GM12878 (cell line): ENCODE measurements at regions not wholly inside any gene's neighbourhood (a gene's known extent, or its start where the extent isn't known, plus 50 kb on each side); places are given as distances from the start of the nearest gene placed in this dataset.
A peak's percentile ranks its signal among the peaks of the same experiment; 100 is the strongest.

Experiments used
- ATAC-seq: fragments of 200-7000 bp; cut with Tn5 transposase; 3 replicates; pipeline ENCODE4 v1.9.1; 2020; ENCODE audit warnings: mild to moderate bottlenecking, moderate library complexity
- BruUV-seq: library from RNA; stranded (reverse); fragments of 400-500 nt; replicated peaks from 2 replicates; lab custom pipeline; 2021; lab: Mats Ljungman, UMichigan
- CTCF ChIA-PET: fragments of 300-600 bp; sonication (Branson Sonifier 250); formaldehyde crosslinking; extraction: SDS; loops from one replicate; lab custom pipeline; 2021; ENCODE audit warnings: inconsistent platforms; lab: Yijun Ruan, JAX
- POLR2A ChIA-PET: fragments of 350-600 bp; formaldehyde crosslinking; extraction: SDS; loops from one replicate; lab custom pipeline; 2021; ENCODE audit warnings: inconsistent platforms; lab: Charles Lee
- RAD21 ChIA-PET: fragments of 300-600 bp; sonication (Branson Sonifier 250); formaldehyde crosslinking; loops from one replicate; lab custom pipeline; 2023; ENCODE audit warnings: antibody characterized with exemption; ENCODE audit not compliant: unreplicated experiment; lab: Charles Lee
- SMC1A ChIA-PET: fragments of 300-600 bp; sonication (Branson Sonifier 250); formaldehyde crosslinking; loops from one replicate; lab custom pipeline; 2023; ENCODE audit not compliant: unreplicated experiment, uncharacterized antibody; lab: Charles Lee
- DNase-seq: peaks from one replicate; pipeline ENCODE4 v3.0.0-alpha.2; 2011; ENCODE audit warnings: low read depth, low spot score
- FAIRE-seq: peaks from 3 replicates; lab custom pipeline; 2011; peaks lifted over from hg19 to GRCh38; lab: Jason Lieb, UNC
- H2AFZ ChIP-seq: 2 replicates; pipeline ENCODE4 v1.6.0; 2011; ENCODE audit warnings: low read depth, low read length, control low read depth; ENCODE audit not compliant: control insufficient read depth
- H3K27ac ChIP-seq: 2 replicates; pipeline ENCODE4 v1.5.1; 2011; ENCODE audit warnings: control low read depth; ENCODE audit not compliant: control insufficient read depth, insufficient read depth
- H3K27me3 ChIP-seq, 2 experiments: replicated peaks in 1 of 2; 2 replicates each; pipeline versions ENCODE4 v1.6.0 to v1.6.1; 2011; ENCODE audit warnings: low read length in 1 of 2; ENCODE audit not compliant: control insufficient read depth in 2 of 2, insufficient read depth in 2 of 2
- H3K36me3 ChIP-seq, 2 experiments: 2 replicates each; pipeline ENCODE4 v1.5.1; 2011; ENCODE audit warnings: low read length in 1 of 2; ENCODE audit not compliant: control insufficient read depth in 2 of 2, insufficient read depth in 2 of 2
- H3K4me1 ChIP-seq: 2 replicates; pipeline ENCODE4 v1.6.1; 2011; ENCODE audit warnings: mild to moderate bottlenecking, low read length, moderate library complexity, mixed read lengths; ENCODE audit not compliant: control insufficient read depth, insufficient read depth
- H3K4me2 ChIP-seq: 2 replicates; pipeline ENCODE4 v1.6.0; 2011; ENCODE audit warnings: control low read depth; ENCODE audit not compliant: control insufficient read depth, insufficient read depth
- H3K4me3 ChIP-seq: fragments of 200-600 bp; sonication (generic); 2 replicates; pipeline ENCODE4 v1.5.1; 2016
- H3K79me2 ChIP-seq: 2 replicates; pipeline ENCODE4 v1.6.0; 2011; ENCODE audit warnings: low read length; ENCODE audit not compliant: control insufficient read depth, insufficient read depth
- H3K9ac ChIP-seq: 2 replicates; pipeline ENCODE4 v1.8.0; 2011; ENCODE audit warnings: low read length, control low read depth, mixed read lengths; ENCODE audit not compliant: control insufficient read depth, insufficient read depth
- H3K9me3 ChIP-seq: replicated peaks from 3 replicates; pipeline ENCODE4 v1.5.1; 2011; ENCODE audit warnings: mild to moderate bottlenecking, low read length; ENCODE audit not compliant: control insufficient read depth, insufficient read depth
- H4K20me1 ChIP-seq: 2 replicates; pipeline ENCODE4 v1.6.0; 2011; ENCODE audit not compliant: control insufficient read depth, insufficient read depth
- CBFB ChIP-seq: IDR thresholded peaks from 2 replicates; pipeline ENCODE4 v1.6.1; 2016; ENCODE audit warnings: antibody characterized with exemption, low read depth
- EED ChIP-seq: sonication (generic); IDR thresholded peaks from 2 replicates; pipeline ENCODE4 v1.6.1; 2016; ENCODE audit warnings: antibody characterized with exemption, low read depth
- HSF1 ChIP-seq: fragments of 150-350 bp; IDR thresholded peaks from 2 replicates; pipeline ENCODE4 v1.6.1; 2014; ENCODE audit warnings: mild to moderate bottlenecking, low read depth, low read length
- IKZF2 ChIP-seq, 2 experiments: fragments of 450-650 bp; IDR thresholded peaks; 2 replicates each; pipeline ENCODE4 v1.6.1; 2017; ENCODE audit warnings: mild to moderate bottlenecking in 2 of 2, moderate library complexity in 2 of 2
- LARP7 ChIP-seq: fragments of 450-650 bp; IDR thresholded peaks from 2 replicates; pipeline ENCODE4 v1.6.1; 2017; ENCODE audit warnings: mild to moderate bottlenecking
- RUNX3 ChIP-seq: IDR thresholded peaks from 2 replicates; pipeline ENCODE4 v1.6.1; 2012; ENCODE audit warnings: low read length, inconsistent platforms
- SMAD5 ChIP-seq: IDR thresholded peaks from 2 replicates; pipeline ENCODE4 v1.6.1; 2016; ENCODE audit warnings: antibody characterized with exemption, low read depth
- USF1 ChIP-seq: IDR thresholded peaks from 2 replicates; pipeline ENCODE4 v1.6.1; 2011; ENCODE audit warnings: borderline replicate concordance, low read depth, mild to moderate bottlenecking, moderate library complexity, mixed read lengths, low read length; ENCODE audit not compliant: insufficient read depth; ENCODE audit errors: extremely low read length
- ZNF384 ChIP-seq: IDR thresholded peaks from 2 replicates; pipeline ENCODE4 v1.6.1; 2012; ENCODE audit warnings: low read depth, mild to moderate bottlenecking, low read length, improper control_type of control experiment, borderline replicate concordance
- WGBS: methylation state at CpG from one replicate; pipeline ENCODE4 v1.1.6; 2016; ENCODE audit warnings: low lambda C conversion rate; ENCODE audit not compliant: insufficient replicate concordance, insufficient coverage; ENCODE audit errors: missing lambda C conversion rate; 5-methylcytosine and 5-hydroxymethylcytosine counted together
- in situ Hi-C: fragments of 300-500 bp; cut with MboI; formaldehyde crosslinking; loops from 9 replicates; pipeline ENCODE4 v1.14.3; 2018; ENCODE audit warnings: mixed read lengths
- intact Hi-C: fragments of 100-400 bp; cut with micrococcal nuclease; formaldehyde crosslinking; loops from one replicate; pipeline ENCODE4 v1.14.2; 2022; ENCODE audit not compliant: unreplicated experiment

GRCh38 chr6:27672113-27672799 is 199.4 kb upstream of the ZNF184 start (continued):
- no peak for TF ChIP-seq HSF1
- TF ChIP-seq SMAD5: no peak
- TF ChIP-seq LARP7: no peak
- TF ChIP-seq USF1: no peak

- Histone ChIP-seq H3K9me3 (peaks cover 2% of the 10 kb centered on the region; the same call in 2 of the 3 replicates), H3K4me2 (peak overlapping the region; percentile 88), H3K79me2 (no peaks in the 10 kb centered on the region), H3K27me3 (no peaks in the 10 kb centered on the region), H2AFZ (peak overlapping the region; percentile 18), H3K27ac (peak overlapping the region; percentile 30; the same call in 1 of the 2 replicates), H3K9ac (peak overlapping the region; percentile 3), H3K4me3 (peak overlapping the region; percentile 67), H4K20me1 (no peaks in the 10 kb centered on the region), H3K36me3 (no peaks in the 10 kb centered on the region), H3K4me1 (peaks cover 11% of the 10 kb centered on the region)
- POLR2A ChIA-PET: interaction anchor here (1.1 to 1.8 kb wide), 2 partner anchors 18 to 83 kb away, joined by 3 read pairs; no protein-coding TSS in a partner anchor
- in situ Hi-C loops: no loop called here
- ATAC-seq (peak; percentile 11; the same call in 1 of the 3 replicates), FAIRE-seq (no peak), DNase-seq (no peak)
- BruUV-seq: no TSS peak
- TF ChIP-seq CBFB (0 out of 2 replicates have a peak, but pooled peaks have one; percentile 51), EED (peak; percentile 38; the same call in 1 of the 2 replicates), RUNX3 (peak; percentile 81), IKZF2 (IDR thresholded peaks at IDR 0.05) (0 out of 4 replicates have a peak, but pooled peaks of 1 of the 2 experiments have one; percentile 1), ZNF384 (no peak)
- CTCF ChIA-PET: interaction anchor here (0.8 to 2.5 kb wide), 6 partner anchors 17 to 83 kb away, joined by 3 to 10 read pairs (median 4); no protein-coding TSS in a partner anchor
- intact Hi-C loops: loop anchor here (2.0 to 5.0 kb wide), 2 partner anchors 15 to 167 kb away; no protein-coding TSS in a partner anchor
- SMC1A ChIA-PET: interaction anchor here (0.9 to 3.4 kb wide), 8 partner anchors 9 to 124 kb away, joined by 3 to 12 read pairs (median 4); no protein-coding TSS in a partner anchor
- WGBS: 18% methylated on average over 18 of the region's 18 CpGs
- RAD21 ChIA-PET: interaction anchor here (0.5 to 2.7 kb wide), 6 partner anchors 11 to 164 kb away, joined by 3 to 8 read pairs (median 4); no protein-coding TSS in a partner anchor
Measured at GRCh38 chr6:27669624-27670301, 196.9 kb upstream of the ZNF184 start.
